ENCODE measurements at regions not wholly inside any gene's neighbourhood (a gene's known extent, or its start where the extent isn't known, plus 50 kb on each side); places are given as distances from the start of the nearest gene placed in this dataset.

DNA sequence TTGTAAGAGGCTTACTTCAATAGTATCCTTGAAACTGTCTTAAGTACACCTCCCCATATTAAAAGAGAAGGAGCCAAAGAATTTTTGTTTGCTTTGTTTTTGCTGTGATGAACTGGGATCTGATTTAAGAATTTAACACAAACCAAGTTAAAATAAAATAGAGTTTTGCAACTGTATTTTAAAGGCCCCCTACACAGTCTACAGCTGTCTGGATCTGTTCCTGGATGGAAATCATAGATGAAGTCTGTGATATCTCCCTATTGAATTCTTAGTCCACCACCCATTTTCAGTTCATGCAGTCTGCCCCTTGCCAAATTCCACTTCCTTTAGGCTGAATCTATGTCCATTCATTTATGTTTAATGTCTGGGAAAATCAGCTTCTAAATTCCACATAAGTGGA lies 169.8 kb upstream of the MEOX2 start:
- no peak overlapping the region for H3K27ac Mint-ChIP-seq
- H3K36me3 Mint-ChIP-seq (ENCODE audit: low read depth) = no peaks in the 10 kb centered on the region
- Histone ChIP-seq H3K79me2 (replicated peaks; ENCODE audit: insufficient read depth) (no peaks in the 10 kb centered on the region), H3K27ac (ENCODE audit: low read depth) (no peak overlapping the region), H3K4me1 (ENCODE audit: insufficient read depth) (no peaks in the 10 kb centered on the region; the same call in 1 of the 2 replicates), H3K4me2 (no peak overlapping the region), H3K36me3 (ENCODE audit: insufficient read depth) (no peaks in the 10 kb centered on the region), H3F3A (replicated peaks; ENCODE audit: low read depth) (no peaks in the 10 kb centered on the region), H4K20me1 (replicated peaks; ENCODE audit: insufficient read depth) (no peaks in the 10 kb centered on the region), H3K27me3 (ENCODE audit: insufficient read depth) (no peaks in the 10 kb centered on the region), H3K9me2 (ENCODE audit: insufficient read depth) (no peaks in the 10 kb centered on the region; the same call in 1 of the 2 replicates), H2AFZ (no peak overlapping the region), H3K4me3 (no peak overlapping the region)
- no peak for ATAC-seq
- peaks cover 10% of the 10 kb centered on the region; the same call in 2 of the 3 replicates for H3K4me1 Mint-ChIP-seq
- DNase-seq (ENCODE audit: low spot score) = no peak
- TF ChIP-seq EZH2phosphoT487 (IDR thresholded peaks at IDR 0.05; ENCODE audit: unreplicated experiment) = no peak
- TF ChIP-seq, protein P1, sequence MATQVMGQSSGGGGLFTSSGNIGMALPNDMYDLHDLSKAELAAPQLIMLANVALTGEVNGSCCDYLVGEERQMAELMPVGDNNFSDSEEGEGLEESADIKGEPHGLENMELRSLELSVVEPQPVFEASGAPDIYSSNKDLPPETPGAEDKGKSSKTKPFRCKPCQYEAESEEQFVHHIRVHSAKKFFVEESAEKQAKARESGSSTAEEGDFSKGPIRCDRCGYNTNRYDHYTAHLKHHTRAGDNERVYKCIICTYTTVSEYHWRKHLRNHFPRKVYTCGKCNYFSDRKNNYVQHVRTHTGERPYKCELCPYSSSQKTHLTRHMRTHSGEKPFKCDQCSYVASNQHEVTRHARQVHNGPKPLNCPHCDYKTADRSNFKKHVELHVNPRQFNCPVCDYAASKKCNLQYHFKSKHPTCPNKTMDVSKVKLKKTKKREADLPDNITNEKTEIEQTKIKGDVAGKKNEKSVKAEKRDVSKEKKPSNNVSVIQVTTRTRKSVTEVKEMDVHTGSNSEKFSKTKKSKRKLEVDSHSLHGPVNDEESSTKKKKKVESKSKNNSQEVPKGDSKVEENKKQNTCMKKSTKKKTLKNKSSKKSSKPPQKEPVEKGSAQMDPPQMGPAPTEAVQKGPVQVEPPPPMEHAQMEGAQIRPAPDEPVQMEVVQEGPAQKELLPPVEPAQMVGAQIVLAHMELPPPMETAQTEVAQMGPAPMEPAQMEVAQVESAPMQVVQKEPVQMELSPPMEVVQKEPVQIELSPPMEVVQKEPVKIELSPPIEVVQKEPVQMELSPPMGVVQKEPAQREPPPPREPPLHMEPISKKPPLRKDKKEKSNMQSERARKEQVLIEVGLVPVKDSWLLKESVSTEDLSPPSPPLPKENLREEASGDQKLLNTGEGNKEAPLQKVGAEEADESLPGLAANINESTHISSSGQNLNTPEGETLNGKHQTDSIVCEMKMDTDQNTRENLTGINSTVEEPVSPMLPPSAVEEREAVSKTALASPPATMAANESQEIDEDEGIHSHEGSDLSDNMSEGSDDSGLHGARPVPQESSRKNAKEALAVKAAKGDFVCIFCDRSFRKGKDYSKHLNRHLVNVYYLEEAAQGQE (IDR thresholded peaks at IDR 0.05; ENCODE audit: unreplicated experiment) = no peak
- TF ChIP-seq ZNF331 (CRISPR knock-in tag; IDR thresholded peaks at IDR 0.05; ENCODE audit: low read depth) = no peak
- no peak for TF ChIP-seq JUNB (IDR thresholded peaks at IDR 0.05; ENCODE audit: unreplicated experiment)
- no peaks in the 10 kb centered on the region for H3K27me3 Mint-ChIP-seq (ENCODE audit: insufficient read depth, low read depth, poor library complexity)
- H3K4me3 Mint-ChIP-seq = no peak overlapping the region
- peaks cover 3% of the 10 kb centered on the region; the same call in 2 of the 3 replicates for H3K9me3 Mint-ChIP-seq

DNA sequence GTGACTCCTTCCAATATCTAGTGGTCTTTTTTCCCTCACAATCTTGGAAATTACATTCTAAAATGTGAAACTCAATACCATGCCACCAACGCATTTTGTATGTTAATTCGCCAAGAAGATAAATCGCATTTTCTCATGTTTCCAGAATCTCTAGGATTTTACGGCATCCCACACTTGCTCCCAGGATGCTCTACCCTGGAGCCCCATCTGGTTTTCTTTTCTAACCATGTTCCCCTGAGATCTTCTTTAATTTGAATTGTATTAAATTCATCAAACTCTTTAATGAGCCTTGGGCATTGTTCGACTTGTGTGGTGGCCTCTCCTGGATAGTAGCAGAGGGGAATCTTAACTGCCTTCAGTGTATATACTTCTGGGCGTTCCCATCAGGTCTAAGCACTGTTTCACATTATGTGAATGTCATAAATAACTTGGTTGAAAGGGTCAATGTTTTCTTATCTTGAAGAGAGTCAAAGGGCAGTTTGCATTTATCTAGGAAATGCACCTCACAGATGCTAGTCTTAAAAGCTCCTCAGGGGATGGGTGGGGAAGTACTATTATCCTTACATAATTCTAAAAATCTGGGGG lies 169.1 kb upstream of the MEOX2 start:
- DNase-seq (ENCODE audit: low spot score) (no peak), ATAC-seq (no peak)
- no peaks in the 10 kb centered on the region for H3K79me2 ChIP-seq (replicated peaks; ENCODE audit: insufficient read depth)
- peaks cover 3% of the 10 kb centered on the region; the same call in 2 of the 3 replicates for H3K9me3 Mint-ChIP-seq
- no peaks in the 10 kb centered on the region for H3K4me1 ChIP-seq (ENCODE audit: insufficient read depth)
- H3K36me3 Mint-ChIP-seq (ENCODE audit: low read depth) = no peaks in the 10 kb centered on the region
- no peaks in the 10 kb centered on the region for H4K20me1 ChIP-seq (replicated peaks; ENCODE audit: insufficient read depth)
- H3K9me2 ChIP-seq (ENCODE audit: insufficient read depth) = no peaks in the 10 kb centered on the region; the same call in 1 of the 2 replicates
- H3F3A ChIP-seq (replicated peaks; ENCODE audit: low read depth) = no peaks in the 10 kb centered on the region
- no peak overlapping the region for H3K4me3 Mint-ChIP-seq
- no peak overlapping the region for H3K4me2 ChIP-seq
- peaks cover 10% of the 10 kb centered on the region; the same call in 2 of the 3 replicates for H3K4me1 Mint-ChIP-seq
- no peaks in the 10 kb centered on the region for H3K36me3 ChIP-seq (ENCODE audit: insufficient read depth)
- H3K27me3 Mint-ChIP-seq (ENCODE audit: insufficient read depth, low read depth, poor library complexity) = no peaks in the 10 kb centered on the region
- no peak overlapping the region for H3K27ac Mint-ChIP-seq
- no peaks in the 10 kb centered on the region for H3K27me3 ChIP-seq (ENCODE audit: insufficient read depth)
- H2AFZ ChIP-seq = no peak overlapping the region
- H3K27ac ChIP-seq (ENCODE audit: low read depth) = no peak overlapping the region
- H3K4me3 ChIP-seq = no peak overlapping the region
- TF ChIP-seq EZH2phosphoT487 (IDR thresholded peaks at IDR 0.05; ENCODE audit: unreplicated experiment) (no peak), NANOG (IDR thresholded peaks at IDR 0.05; ENCODE audit: borderline replicate concordance) (no peak), CREB1 (CRISPR knock-in tag; IDR thresholded peaks at IDR 0.05; ENCODE audit: low read depth) (no peak)
- TF ChIP-seq, protein P2, sequence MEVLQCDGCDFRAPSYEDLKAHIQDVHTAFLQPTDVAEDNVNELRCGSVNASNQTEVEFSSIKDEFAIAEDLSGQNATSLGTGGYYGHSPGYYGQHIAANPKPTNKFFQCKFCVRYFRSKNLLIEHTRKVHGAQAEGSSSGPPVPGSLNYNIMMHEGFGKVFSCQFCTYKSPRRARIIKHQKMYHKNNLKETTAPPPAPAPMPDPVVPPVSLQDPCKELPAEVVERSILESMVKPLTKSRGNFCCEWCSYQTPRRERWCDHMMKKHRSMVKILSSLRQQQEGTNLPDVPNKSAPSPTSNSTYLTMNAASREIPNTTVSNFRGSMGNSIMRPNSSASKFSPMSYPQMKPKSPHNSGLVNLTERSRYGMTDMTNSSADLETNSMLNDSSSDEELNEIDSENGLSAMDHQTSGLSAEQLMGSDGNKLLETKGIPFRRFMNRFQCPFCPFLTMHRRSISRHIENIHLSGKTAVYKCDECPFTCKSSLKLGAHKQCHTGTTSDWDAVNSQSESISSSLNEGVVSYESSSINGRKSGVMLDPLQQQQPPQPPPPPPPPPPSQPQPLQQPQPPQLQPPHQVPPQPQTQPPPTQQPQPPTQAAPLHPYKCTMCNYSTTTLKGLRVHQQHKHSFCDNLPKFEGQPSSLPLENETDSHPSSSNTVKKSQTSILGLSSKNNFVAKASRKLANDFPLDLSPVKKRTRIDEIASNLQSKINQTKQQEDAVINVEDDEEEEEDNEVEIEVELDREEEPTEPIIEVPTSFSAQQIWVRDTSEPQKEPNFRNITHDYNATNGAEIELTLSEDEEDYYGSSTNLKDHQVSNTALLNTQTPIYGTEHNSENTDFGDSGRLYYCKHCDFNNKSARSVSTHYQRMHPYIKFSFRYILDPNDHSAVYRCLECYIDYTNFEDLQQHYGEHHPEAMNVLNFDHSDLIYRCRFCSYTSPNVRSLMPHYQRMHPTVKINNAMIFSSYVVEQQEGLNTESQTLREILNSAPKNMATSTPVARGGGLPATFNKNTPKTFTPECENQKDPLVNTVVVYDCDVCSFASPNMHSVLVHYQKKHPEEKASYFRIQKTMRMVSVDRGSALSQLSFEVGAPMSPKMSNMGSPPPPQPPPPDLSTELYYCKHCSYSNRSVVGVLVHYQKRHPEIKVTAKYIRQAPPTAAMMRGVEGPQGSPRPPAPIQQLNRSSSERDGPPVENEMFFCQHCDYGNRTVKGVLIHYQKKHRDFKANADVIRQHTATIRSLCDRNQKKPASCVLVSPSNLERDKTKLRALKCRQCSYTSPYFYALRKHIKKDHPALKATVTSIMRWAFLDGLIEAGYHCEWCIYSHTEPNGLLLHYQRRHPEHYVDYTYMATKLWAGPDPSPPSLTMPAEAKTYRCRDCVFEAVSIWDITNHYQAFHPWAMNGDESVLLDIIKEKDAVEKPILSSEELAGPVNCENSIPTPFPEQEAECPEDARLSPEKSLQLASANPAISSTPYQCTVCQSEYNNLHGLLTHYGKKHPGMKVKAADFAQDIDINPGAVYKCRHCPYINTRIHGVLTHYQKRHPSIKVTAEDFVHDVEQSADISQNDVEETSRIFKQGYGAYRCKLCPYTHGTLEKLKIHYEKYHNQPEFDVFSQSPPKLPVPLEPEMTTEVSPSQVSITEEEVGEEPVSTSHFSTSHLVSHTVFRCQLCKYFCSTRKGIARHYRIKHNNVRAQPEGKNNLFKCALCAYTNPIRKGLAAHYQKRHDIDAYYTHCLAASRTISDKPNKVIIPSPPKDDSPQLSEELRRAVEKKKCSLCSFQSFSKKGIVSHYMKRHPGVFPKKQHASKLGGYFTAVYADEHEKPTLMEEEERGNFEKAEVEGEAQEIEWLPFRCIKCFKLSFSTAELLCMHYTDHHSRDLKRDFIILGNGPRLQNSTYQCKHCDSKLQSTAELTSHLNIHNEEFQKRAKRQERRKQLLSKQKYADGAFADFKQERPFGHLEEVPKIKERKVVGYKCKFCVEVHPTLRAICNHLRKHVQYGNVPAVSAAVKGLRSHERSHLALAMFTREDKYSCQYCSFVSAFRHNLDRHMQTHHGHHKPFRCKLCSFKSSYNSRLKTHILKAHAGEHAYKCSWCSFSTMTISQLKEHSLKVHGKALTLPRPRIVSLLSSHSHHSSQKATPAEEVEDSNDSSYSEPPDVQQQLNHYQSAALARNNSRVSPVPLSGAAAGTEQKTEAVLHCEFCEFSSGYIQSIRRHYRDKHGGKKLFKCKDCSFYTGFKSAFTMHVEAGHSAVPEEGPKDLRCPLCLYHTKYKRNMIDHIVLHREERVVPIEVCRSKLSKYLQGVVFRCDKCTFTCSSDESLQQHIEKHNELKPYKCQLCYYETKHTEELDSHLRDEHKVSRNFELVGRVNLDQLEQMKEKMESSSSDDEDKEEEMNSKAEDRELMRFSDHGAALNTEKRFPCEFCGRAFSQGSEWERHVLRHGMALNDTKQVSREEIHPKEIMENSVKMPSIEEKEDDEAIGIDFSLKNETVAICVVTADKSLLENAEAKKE (CRISPR knock-in tag; IDR thresholded peaks at IDR 0.05) = no peak
- TF ChIP-seq, protein P3, sequence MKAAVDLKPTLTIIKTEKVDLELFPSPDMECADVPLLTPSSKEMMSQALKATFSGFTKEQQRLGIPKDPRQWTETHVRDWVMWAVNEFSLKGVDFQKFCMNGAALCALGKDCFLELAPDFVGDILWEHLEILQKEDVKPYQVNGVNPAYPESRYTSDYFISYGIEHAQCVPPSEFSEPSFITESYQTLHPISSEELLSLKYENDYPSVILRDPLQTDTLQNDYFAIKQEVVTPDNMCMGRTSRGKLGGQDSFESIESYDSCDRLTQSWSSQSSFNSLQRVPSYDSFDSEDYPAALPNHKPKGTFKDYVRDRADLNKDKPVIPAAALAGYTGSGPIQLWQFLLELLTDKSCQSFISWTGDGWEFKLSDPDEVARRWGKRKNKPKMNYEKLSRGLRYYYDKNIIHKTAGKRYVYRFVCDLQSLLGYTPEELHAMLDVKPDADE (IDR thresholded peaks at IDR 0.05) = no peak

All from GM23338 (cell line).